WTC11 (cell line): ENCODE measurements at regions not wholly inside any gene's neighbourhood (a gene's known extent, or its start where the extent isn't known, plus 50 kb on each side); places are given as distances from the start of the nearest gene placed in this dataset.

Experiments
- ATAC-seq: fragments of 200-7000 bp; cut with Tn5 transposase; 2 replicates; pipeline ENCODE4 v1.10.0; 2021; ENCODE audit warnings: mild to moderate bottlenecking, moderate library complexity
- CTCF ChIA-PET: fragments of 300-600 bp; sonication (Branson Sonifier 250); formaldehyde crosslinking; loops from one replicate; lab custom pipeline; 2021; ENCODE audit warnings: antibody characterized with exemption; lab: Charles Lee
- POLR2A ChIA-PET: fragments of 350-600 bp; sonication (Branson Sonifier 250); formaldehyde crosslinking; loops from one replicate; lab custom pipeline; 2021; ENCODE audit warnings: antibody characterized with exemption; lab: Charles Lee
- DNase-seq: peaks from one replicate; pipeline ENCODE4 v3.0.0; 2021; ENCODE audit warnings: low spot score
- H3K27ac Mint-ChIP-seq: 2 replicates; pipeline ENCODE4 v1.8.0; 2021; ENCODE audit warnings: mixed read lengths
- H3K27me3 Mint-ChIP-seq: 2 replicates; pipeline ENCODE4 v1.8.0; 2021; ENCODE audit warnings: low read depth, mild to moderate bottlenecking, moderate library complexity, mixed read lengths
- H3K36me3 Mint-ChIP-seq: 2 replicates; pipeline ENCODE4 v1.8.0; 2021; ENCODE audit warnings: mixed read lengths
- H3K4me1 Mint-ChIP-seq: 2 replicates; pipeline ENCODE4 v1.8.0; 2022; ENCODE audit warnings: mixed read lengths
- H3K4me3 Mint-ChIP-seq: 2 replicates; pipeline ENCODE4 v1.8.0; 2021; ENCODE audit warnings: mild to moderate bottlenecking, moderate library complexity, mixed read lengths
- H3K9me3 Mint-ChIP-seq: 2 replicates; pipeline ENCODE4 v1.8.0; 2021; ENCODE audit warnings: mixed read lengths
- EMX1 ChIP-seq: fragments of 250-450 bp; sonication (Bioruptor Pico); IDR thresholded peaks from 2 replicates; pipeline ENCODE4 v1.8.0; 2021; ENCODE audit warnings: mild to moderate bottlenecking
- ERG ChIP-seq: fragments of 250-450 bp; sonication (Bioruptor Pico); IDR thresholded peaks from 2 replicates; pipeline ENCODE4 v1.8.0; 2021; ENCODE audit warnings: mild to moderate bottlenecking
- FOXP4 ChIP-seq: sonication (generic); formaldehyde crosslinking; IDR thresholded peaks from 2 replicates; pipeline ENCODE4 v1.8.0; 2022; ENCODE audit warnings: mild to moderate bottlenecking, missing genetic modification reagents
- GTF2I ChIP-seq: fragments of 250-450 bp; sonication (Bioruptor Pico); conservative IDR thresholded peaks from 2 replicates; pipeline ENCODE4 v1.4.0; 2021; ENCODE audit warnings: mild to moderate bottlenecking
- JAZF1 ChIP-seq: fragments of 250-450 bp; sonication (Bioruptor Pico); IDR thresholded peaks from 2 replicates; pipeline ENCODE4 v1.9.0; 2021; ENCODE audit warnings: moderate library complexity, mild to moderate bottlenecking, inconsistent platforms
- MAX ChIP-seq: sonication (generic); formaldehyde crosslinking; IDR thresholded peaks from 2 replicates; pipeline ENCODE4 v1.8.0; 2022; ENCODE audit warnings: mild to moderate bottlenecking, missing genetic modification reagents
- MYBL2 ChIP-seq: sonication (generic); formaldehyde crosslinking; IDR thresholded peaks from 2 replicates; pipeline ENCODE4 v1.8.1; 2023; ENCODE audit warnings: mild to moderate bottlenecking, moderate library complexity, missing genetic modification reagents
- NR3C1 ChIP-seq: sonication (generic); formaldehyde crosslinking; conservative IDR thresholded peaks from 2 replicates; pipeline ENCODE4 v1.8.1; 2023; ENCODE audit warnings: low read depth, mild to moderate bottlenecking, missing genetic modification reagents
- STAT6 ChIP-seq: sonication (generic); formaldehyde crosslinking; conservative IDR thresholded peaks from 2 replicates; pipeline ENCODE4 v1.8.1; 2023; ENCODE audit warnings: mild to moderate bottlenecking, low read depth, missing genetic modification reagents, moderate library complexity
- TCF7 ChIP-seq: sonication (generic); formaldehyde crosslinking; IDR thresholded peaks from 2 replicates; pipeline ENCODE4 v1.8.0; 2022; ENCODE audit warnings: mild to moderate bottlenecking, low read depth, missing genetic modification reagents, moderate library complexity
- TP53 ChIP-seq: sonication (generic); formaldehyde crosslinking; IDR thresholded peaks from 2 replicates; pipeline ENCODE4 v1.8.1; 2023; ENCODE audit warnings: mild to moderate bottlenecking, missing genetic modification reagents
- ZNF138 ChIP-seq: sonication (generic); formaldehyde crosslinking; conservative IDR thresholded peaks from 2 replicates; pipeline ENCODE4 v1.8.1; 2022; ENCODE audit warnings: mild to moderate bottlenecking, moderate library complexity, missing genetic modification reagents
- ZNF219 ChIP-seq: sonication (generic); formaldehyde crosslinking; IDR thresholded peaks from 2 replicates; pipeline ENCODE4 v1.8.0; 2023; ENCODE audit warnings: missing genetic modification reagents, mild to moderate bottlenecking, borderline replicate concordance
- ZNF232 ChIP-seq: sonication (generic); formaldehyde crosslinking; IDR thresholded peaks from 2 replicates; pipeline ENCODE4 v1.8.0; 2022; ENCODE audit warnings: mild to moderate bottlenecking, missing genetic modification reagents
- ZNF263 ChIP-seq: sonication (generic); formaldehyde crosslinking; IDR thresholded peaks from 2 replicates; pipeline ENCODE4 v1.8.1; 2022; ENCODE audit warnings: low read depth, mild to moderate bottlenecking, moderate library complexity, missing genetic modification reagents
- ZNF423 ChIP-seq: fragments of 250-450 bp; sonication (Bioruptor Pico); IDR thresholded peaks from 2 replicates; pipeline ENCODE4 v2.1.2; 2022; ENCODE audit warnings: mild to moderate bottlenecking, moderate library complexity
- ZNF512 ChIP-seq: sonication (generic); formaldehyde crosslinking; IDR thresholded peaks from 2 replicates; pipeline ENCODE4 v1.8.1; 2022; ENCODE audit warnings: missing genetic modification reagents, borderline replicate concordance
- ZNF671 ChIP-seq: fragments of 250-450 bp; sonication (Bioruptor Pico); IDR thresholded peaks from 2 replicates; pipeline ENCODE4 v1.8.0; 2021; ENCODE audit warnings: mild to moderate bottlenecking
- TF ChIP-seq, protein P1 (sequence below): fragments of 250-450 bp; sonication (Bioruptor Pico); IDR thresholded peaks from 2 replicates; pipeline ENCODE4 v1.9.0; 2021; ENCODE audit warnings: mild to moderate bottlenecking
- TF ChIP-seq, protein P2 (sequence below): fragments of 250-450 bp; sonication (Bioruptor Pico); IDR thresholded peaks from 2 replicates; pipeline ENCODE4 v1.9.0; 2021; ENCODE audit warnings: mild to moderate bottlenecking
- TF ChIP-seq, protein P3 (sequence below): fragments of 200-600 bp; IDR thresholded peaks from 2 replicates; pipeline ENCODE4 v1.8.0; 2022; ENCODE audit warnings: antibody characterized with exemption

GRCh38 chrX:114127411-114128025 is 456.4 kb upstream of the HTR2C start (continued):
- no peak for TF ChIP-seq MAX
- TF ChIP-seq, protein P1, sequence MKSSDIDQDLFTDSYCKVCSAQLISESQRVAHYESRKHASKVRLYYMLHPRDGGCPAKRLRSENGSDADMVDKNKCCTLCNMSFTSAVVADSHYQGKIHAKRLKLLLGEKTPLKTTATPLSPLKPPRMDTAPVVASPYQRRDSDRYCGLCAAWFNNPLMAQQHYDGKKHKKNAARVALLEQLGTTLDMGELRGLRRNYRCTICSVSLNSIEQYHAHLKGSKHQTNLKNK (CRISPR knock-in tag) = no peak
- TF ChIP-seq STAT6 (CRISPR knock-in tag) = no peak
- TF ChIP-seq GTF2I = no peak
- TF ChIP-seq ZNF138 = no peak
- TF ChIP-seq ZNF263 = no peak
- no peak for TF ChIP-seq MYBL2 (CRISPR knock-in tag)

GRCh38 chrX:114127005-114127404 is 456.9 kb upstream of the HTR2C start:
- Mint-ChIP-seq H3K4me1 (peaks cover 6% of the 10 kb centered on the region; the same call in 1 of the 2 replicates), H3K36me3 (no peaks in the 10 kb centered on the region), H3K4me3 (no peak overlapping the region), H3K9me3 (peaks cover 5% of the 10 kb centered on the region; the same call in 1 of the 2 replicates), H3K27me3 (no peaks in the 10 kb centered on the region; the same call in 1 of the 2 replicates), H3K27ac (no peak overlapping the region)
- ChIA-PET CTCF (interaction anchor here (0.9 kb wide), 1 partner anchor 36 kb away, joined by 3 read pairs; no protein-coding TSS in a partner anchor), POLR2A (no interaction called here)
- DNase-seq (no peak), ATAC-seq (no peak)
- TF ChIP-seq ZNF219 (CRISPR knock-in tag) (no peak), ERG (CRISPR knock-in tag) (no peak), NR3C1 (no peak), TCF7 (no peak), ZNF512 (CRISPR knock-in tag) (no peak), MAX (no peak), JAZF1 (CRISPR knock-in tag) (no peak), ZNF671 (no peak)

GRCh38 chrX:114101081-114101480 is 482.8 kb upstream of the HTR2C start:
- ChIA-PET CTCF (no interaction called here), POLR2A (no interaction called here)
- Mint-ChIP-seq H3K4me1 (peaks cover 11% of the 10 kb centered on the region), H3K27ac (no peak overlapping the region), H3K36me3 (no peaks in the 10 kb centered on the region), H3K27me3 (no peaks in the 10 kb centered on the region; the same call in 1 of the 2 replicates), H3K4me3 (no peak overlapping the region), H3K9me3 (0 out of 2 replicates have a peak, but pooled peaks cover 4% of the 10 kb centered on the region)
- ATAC-seq = no peak
- no peak for DNase-seq
- no peak for TF ChIP-seq ZNF423 (CRISPR knock-in tag)
- no peak for TF ChIP-seq EMX1 (CRISPR knock-in tag)
- no peak for TF ChIP-seq ZNF232 (CRISPR knock-in tag)
- no peak for TF ChIP-seq TP53 (CRISPR knock-in tag)
- TF ChIP-seq, protein P2, sequence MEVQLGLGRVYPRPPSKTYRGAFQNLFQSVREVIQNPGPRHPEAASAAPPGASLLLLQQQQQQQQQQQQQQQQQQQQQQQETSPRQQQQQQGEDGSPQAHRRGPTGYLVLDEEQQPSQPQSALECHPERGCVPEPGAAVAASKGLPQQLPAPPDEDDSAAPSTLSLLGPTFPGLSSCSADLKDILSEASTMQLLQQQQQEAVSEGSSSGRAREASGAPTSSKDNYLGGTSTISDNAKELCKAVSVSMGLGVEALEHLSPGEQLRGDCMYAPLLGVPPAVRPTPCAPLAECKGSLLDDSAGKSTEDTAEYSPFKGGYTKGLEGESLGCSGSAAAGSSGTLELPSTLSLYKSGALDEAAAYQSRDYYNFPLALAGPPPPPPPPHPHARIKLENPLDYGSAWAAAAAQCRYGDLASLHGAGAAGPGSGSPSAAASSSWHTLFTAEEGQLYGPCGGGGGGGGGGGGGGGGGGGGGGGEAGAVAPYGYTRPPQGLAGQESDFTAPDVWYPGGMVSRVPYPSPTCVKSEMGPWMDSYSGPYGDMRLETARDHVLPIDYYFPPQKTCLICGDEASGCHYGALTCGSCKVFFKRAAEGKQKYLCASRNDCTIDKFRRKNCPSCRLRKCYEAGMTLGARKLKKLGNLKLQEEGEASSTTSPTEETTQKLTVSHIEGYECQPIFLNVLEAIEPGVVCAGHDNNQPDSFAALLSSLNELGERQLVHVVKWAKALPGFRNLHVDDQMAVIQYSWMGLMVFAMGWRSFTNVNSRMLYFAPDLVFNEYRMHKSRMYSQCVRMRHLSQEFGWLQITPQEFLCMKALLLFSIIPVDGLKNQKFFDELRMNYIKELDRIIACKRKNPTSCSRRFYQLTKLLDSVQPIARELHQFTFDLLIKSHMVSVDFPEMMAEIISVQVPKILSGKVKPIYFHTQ = no peak
- TF ChIP-seq FOXP4 (CRISPR knock-in tag) = no peak
- TF ChIP-seq, protein P3, sequence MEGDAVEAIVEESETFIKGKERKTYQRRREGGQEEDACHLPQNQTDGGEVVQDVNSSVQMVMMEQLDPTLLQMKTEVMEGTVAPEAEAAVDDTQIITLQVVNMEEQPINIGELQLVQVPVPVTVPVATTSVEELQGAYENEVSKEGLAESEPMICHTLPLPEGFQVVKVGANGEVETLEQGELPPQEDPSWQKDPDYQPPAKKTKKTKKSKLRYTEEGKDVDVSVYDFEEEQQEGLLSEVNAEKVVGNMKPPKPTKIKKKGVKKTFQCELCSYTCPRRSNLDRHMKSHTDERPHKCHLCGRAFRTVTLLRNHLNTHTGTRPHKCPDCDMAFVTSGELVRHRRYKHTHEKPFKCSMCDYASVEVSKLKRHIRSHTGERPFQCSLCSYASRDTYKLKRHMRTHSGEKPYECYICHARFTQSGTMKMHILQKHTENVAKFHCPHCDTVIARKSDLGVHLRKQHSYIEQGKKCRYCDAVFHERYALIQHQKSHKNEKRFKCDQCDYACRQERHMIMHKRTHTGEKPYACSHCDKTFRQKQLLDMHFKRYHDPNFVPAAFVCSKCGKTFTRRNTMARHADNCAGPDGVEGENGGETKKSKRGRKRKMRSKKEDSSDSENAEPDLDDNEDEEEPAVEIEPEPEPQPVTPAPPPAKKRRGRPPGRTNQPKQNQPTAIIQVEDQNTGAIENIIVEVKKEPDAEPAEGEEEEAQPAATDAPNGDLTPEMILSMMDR = no peak
